ENCODE measurements at regions not wholly inside any gene's neighbourhood (a gene's known extent, or its start where the extent isn't known, plus 50 kb on each side); places are given as distances from the start of the nearest gene placed in this dataset.

DNA sequence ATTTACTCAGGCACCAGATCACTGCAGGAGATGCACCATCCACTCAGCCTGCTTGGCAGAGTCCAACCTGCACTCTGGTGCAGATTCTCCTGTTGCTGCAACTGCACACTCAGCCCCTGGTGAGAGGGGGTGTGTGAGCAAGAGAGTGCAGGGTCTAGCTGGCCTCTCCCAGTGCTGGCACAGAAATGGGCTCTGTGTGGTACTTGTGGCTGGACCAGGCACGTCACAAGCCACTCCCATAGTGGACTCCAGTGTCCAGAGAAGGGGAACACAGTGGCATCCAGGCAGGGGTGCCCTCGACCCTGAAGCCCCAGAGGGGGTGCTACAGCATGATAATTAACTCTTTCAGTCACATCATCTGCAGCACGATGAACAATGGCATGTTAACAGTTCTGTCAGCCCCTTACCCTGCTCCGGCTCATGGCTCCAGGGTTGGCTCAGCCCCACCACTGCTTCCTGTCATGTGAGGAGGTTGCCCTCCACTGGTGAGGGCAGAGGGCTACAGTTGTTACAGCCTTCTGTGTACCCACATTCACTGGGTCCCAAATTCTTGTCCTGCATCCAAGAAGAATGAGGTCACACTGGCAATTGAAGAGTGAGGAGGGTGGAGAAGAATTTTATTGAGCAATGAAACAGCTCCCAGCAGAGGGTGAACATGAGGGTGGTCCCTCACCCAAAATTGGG, 135.7 kb downstream of the EVA1A start:
- TF ChIP-seq POLR2A (IDR thresholded peaks at IDR 0.05) (no peak), POLR2AphosphoS5 (IDR thresholded peaks at IDR 0.05) (no peak)
- TF ChIP-seq, protein P1, sequence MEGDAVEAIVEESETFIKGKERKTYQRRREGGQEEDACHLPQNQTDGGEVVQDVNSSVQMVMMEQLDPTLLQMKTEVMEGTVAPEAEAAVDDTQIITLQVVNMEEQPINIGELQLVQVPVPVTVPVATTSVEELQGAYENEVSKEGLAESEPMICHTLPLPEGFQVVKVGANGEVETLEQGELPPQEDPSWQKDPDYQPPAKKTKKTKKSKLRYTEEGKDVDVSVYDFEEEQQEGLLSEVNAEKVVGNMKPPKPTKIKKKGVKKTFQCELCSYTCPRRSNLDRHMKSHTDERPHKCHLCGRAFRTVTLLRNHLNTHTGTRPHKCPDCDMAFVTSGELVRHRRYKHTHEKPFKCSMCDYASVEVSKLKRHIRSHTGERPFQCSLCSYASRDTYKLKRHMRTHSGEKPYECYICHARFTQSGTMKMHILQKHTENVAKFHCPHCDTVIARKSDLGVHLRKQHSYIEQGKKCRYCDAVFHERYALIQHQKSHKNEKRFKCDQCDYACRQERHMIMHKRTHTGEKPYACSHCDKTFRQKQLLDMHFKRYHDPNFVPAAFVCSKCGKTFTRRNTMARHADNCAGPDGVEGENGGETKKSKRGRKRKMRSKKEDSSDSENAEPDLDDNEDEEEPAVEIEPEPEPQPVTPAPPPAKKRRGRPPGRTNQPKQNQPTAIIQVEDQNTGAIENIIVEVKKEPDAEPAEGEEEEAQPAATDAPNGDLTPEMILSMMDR (IDR thresholded peaks at IDR 0.05): no peak
